NCI-H748 treated with DMSO at 0.1 percent for 48 hours (cell line): ENCODE measurements at regions not wholly inside any gene's neighbourhood (a gene's known extent, or its start where the extent isn't known, plus 50 kb on each side); places are given as distances from the start of the nearest gene placed in this dataset.
A peak's percentile ranks its signal among the peaks of the same experiment; 100 is the strongest.

Source experiments
- DNase-seq: peaks from one replicate; lab custom pipeline; 2025; lab: John Stamatoyannopoulos, UW

- no peak for DNase-seq
Observed at GRCh38 chr10:105358911-105359310, 717.8 kb downstream of the SORCS3 start.

DNA sequence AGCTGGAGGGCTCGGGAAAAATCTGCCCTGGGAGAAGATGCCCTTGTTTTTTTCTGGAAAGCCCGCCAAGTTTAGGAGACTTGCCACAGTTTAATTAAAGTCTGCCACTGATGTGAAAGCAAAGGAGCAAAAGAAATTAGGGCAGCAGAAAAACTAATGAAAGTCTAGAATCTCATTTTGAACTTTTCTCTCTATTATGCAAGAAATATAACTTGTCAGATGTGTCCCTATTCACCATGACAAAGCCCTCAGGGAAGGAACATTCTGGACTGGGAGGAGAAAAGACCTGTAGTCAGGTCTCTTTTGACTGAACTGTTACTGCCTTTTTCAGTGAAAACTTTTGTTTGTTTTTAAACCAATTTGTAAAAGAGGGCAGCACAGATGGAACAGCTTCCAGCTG is 715.5 kb downstream of the SORCS3 start:
- no peak for DNase-seq

DNA sequence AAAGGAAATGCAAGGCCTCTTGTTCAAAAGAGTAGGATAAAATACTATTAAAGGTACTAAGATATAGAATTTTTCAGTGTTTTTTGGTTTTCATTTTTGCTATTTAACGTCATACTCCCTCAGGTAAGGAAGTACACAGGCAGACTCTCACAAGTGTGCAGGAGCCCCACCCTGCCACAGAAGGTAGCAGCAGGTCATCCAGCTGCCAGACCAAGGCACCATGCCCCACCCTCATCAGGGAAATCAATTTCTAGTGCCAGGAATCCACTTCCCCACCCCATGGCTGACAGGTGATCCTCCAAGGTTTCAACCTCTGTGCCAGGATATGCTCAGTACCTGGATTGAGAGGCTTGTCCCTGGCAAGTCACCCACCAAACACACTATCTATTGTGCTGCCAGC is 712.9 kb downstream of the SORCS3 start:
- no peak for DNase-seq

- no peak for DNase-seq
Observed at GRCh38 chr10:105352827-105353226, 711.7 kb downstream of the SORCS3 start.

DNA sequence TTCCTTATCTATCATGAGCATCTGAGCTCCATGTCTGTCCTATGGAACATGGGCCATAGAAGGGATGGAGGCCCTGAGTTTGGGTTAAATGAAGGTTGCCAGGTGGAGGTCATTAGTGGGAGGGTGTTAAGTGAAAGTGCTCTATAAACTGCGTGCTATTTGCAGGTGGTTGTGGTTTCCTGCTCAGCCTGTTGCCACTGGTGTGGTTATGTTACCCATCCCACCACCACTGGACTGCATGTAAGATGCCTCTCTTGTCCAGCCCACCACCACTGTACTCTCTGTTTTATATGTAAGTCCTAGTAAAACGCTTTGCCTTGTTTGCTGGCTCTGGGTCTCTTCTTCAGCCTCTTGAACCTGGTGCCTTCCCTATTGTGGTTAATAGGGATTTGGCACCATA is 711.2 kb downstream of the SORCS3 start:
- no peak for DNase-seq

DNA sequence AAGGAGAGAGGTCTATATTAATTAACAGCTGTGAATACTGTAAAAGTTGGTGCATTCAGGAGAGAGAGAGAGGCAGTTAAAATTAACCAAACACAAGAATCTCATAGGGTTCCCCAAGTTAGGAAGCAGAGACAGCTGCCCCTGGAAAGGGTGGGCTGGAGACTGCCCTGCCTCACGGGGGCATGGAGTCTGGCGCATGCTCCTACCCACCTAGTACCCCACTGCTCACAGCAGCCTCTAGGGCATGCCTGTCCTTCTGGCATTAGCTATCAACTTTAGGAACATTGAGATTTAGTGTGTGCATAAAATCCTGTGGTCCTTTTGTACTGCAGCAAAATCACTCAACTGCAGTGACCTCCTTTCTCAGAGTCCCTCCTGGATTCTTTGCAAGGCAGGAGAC is 710.1 kb downstream of the SORCS3 start:
- no peak for DNase-seq

DNA sequence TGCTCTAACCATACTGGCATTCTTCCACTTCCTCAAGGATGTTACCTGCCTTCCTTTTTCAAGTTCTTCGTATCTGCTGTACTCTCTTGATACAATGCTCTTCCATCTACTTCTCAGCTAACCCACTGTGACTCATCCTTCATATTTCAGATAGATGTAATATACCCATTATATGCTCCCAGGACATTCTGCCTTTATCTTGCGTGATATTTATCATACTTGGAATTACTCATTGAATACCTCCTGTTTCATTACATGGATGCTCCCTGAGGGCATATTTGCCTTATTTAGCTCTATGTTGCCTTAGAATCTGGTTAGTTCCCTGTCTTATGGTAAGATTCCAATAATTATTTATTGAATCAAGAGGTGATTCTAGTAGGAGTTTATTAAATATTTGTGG is 706.4 kb downstream of the SORCS3 start:
- DNase-seq = no peak

DNA sequence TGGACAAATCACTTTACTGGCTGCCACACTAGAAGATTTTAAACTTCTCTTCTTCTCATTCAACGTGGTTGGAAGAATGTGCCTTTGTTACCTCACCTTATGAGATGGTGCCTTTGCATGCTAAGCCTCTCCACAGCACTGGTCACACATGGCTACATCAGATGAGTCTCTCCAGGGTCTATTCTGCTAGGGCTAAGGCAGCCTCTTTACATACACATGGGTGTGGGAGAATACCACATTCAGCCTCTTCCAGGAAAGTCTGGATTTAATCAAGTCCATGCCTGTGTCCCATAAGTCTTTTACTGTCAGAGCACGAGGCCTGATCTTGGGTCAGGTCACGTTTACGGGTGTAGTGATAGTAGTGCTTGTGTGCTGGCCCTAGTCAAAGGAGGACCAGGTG is 701.5 kb downstream of the SORCS3 start:
- DNase-seq = no peak

GRCh38 chr10:105339669-105340068 is 698.6 kb downstream of the SORCS3 start:
- no peak for DNase-seq

GRCh38 chr10:105328503-105329133 is 687.5 kb downstream of the SORCS3 start:
- DNase-seq = peak; percentile 71
